ENCODE measurements at regions not wholly inside any gene's neighbourhood (a gene's known extent, or its start where the extent isn't known, plus 50 kb on each side); places are given as distances from the start of the nearest gene placed in this dataset.

GRCh38 chr1:198932351-198932991 lies 293.6 kb downstream of the PTPRC start:
- Mint-ChIP-seq H3K27ac (ENCODE audit: low read depth) (no peak overlapping the region), H3K9me3 (no peaks in the 10 kb centered on the region), H3K36me3 (ENCODE audit: insufficient read depth) (peaks cover 2% of the 10 kb centered on the region), H3K4me1 (peaks cover 17% of the 10 kb centered on the region), H3K4me3 (peak overlapping the region; percentile 29), H3K27me3 (no peaks in the 10 kb centered on the region)
- ATAC-seq (replicated peaks; ENCODE audit: extremely low read depth, poor library complexity, severe bottlenecking), result no peak
- no peak for DNase-seq (ENCODE audit: low spot score in 2 of 2)

GRCh38 chr1:198933515-198934222 lies 294.8 kb downstream of the PTPRC start:
- H3K4me3 Mint-ChIP-seq, result peak overlapping the region; percentile 38
- no peak overlapping the region for H3K27ac Mint-ChIP-seq (ENCODE audit: low read depth)
- H3K4me1 Mint-ChIP-seq, result peaks cover 17% of the 10 kb centered on the region
- peaks cover 2% of the 10 kb centered on the region for H3K36me3 Mint-ChIP-seq (ENCODE audit: insufficient read depth)
- H3K9me3 Mint-ChIP-seq, result no peaks in the 10 kb centered on the region
- DNase-seq (ENCODE audit: low spot score in 2 of 2) (no peak), ATAC-seq (replicated peaks; ENCODE audit: extremely low read depth, poor library complexity, severe bottlenecking) (no peak)
- no peaks in the 10 kb centered on the region for H3K27me3 Mint-ChIP-seq

- H3K36me3 Mint-ChIP-seq (ENCODE audit: insufficient read depth), result peaks cover 2% of the 10 kb centered on the region
Observed at GRCh38 chr1:198934426-198934825, 295.6 kb downstream of the PTPRC start.

DNA sequence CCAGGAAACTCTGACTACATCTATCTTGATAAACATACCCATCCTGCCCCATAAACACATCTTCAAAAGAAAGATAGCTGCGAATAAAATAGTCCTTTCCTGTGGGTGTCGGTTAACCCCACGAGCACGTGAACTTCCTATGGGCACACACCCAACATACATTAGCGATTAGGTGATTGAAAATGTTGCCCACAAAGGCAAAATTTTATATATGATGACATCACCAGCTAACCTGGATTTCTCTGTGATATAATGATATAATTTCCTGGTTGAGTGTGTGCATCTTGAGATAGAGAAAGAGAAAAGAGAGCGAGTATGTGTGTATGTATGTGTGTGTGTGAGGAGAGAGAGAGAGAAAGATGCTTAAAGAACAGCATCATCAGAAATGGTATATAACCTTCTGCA lies 296.1 kb downstream of the PTPRC start:
- H3K36me3 Mint-ChIP-seq (ENCODE audit: insufficient read depth), result peaks cover 2% of the 10 kb centered on the region
- peaks cover 12% of the 10 kb centered on the region for H3K4me1 Mint-ChIP-seq
- H3K4me3 Mint-ChIP-seq, result no peak overlapping the region
- ATAC-seq (replicated peaks; ENCODE audit: extremely low read depth, poor library complexity, severe bottlenecking) (peak; percentile 73), DNase-seq (ENCODE audit: low spot score in 2 of 2) (peak; percentile 28 to 67)
- no peaks in the 10 kb centered on the region for H3K27me3 Mint-ChIP-seq
- no peaks in the 10 kb centered on the region for H3K9me3 Mint-ChIP-seq
- no peak overlapping the region for H3K27ac Mint-ChIP-seq (ENCODE audit: low read depth)

More at GRCh38 chr1:198934426-198934825, 295.6 kb downstream of the PTPRC start:
- peaks cover 17% of the 10 kb centered on the region for H3K4me1 Mint-ChIP-seq
- no peaks in the 10 kb centered on the region for H3K9me3 Mint-ChIP-seq
- H3K4me3 Mint-ChIP-seq, result no peak overlapping the region
- no peaks in the 10 kb centered on the region for H3K27me3 Mint-ChIP-seq
- DNase-seq (ENCODE audit: low spot score in 2 of 2) (no peak), ATAC-seq (replicated peaks; ENCODE audit: extremely low read depth, poor library complexity, severe bottlenecking) (no peak)
- no peak overlapping the region for H3K27ac Mint-ChIP-seq (ENCODE audit: low read depth)

- no peak overlapping the region for H3K4me3 Mint-ChIP-seq
- DNase-seq (ENCODE audit: low spot score in 2 of 2), result no peak
- no peaks in the 10 kb centered on the region for H3K27me3 Mint-ChIP-seq
- no peaks in the 10 kb centered on the region for H3K9me3 Mint-ChIP-seq
- H3K36me3 Mint-ChIP-seq (ENCODE audit: insufficient read depth), result peaks cover 2% of the 10 kb centered on the region
- no peak for ATAC-seq (replicated peaks; ENCODE audit: extremely low read depth, poor library complexity, severe bottlenecking)
- H3K27ac Mint-ChIP-seq (ENCODE audit: low read depth), result no peak overlapping the region
- H3K4me1 Mint-ChIP-seq, result peaks cover 7% of the 10 kb centered on the region
Observed at GRCh38 chr1:198935306-198935921, 296.6 kb downstream of the PTPRC start.

- ATAC-seq (replicated peaks; ENCODE audit: extremely low read depth, poor library complexity, severe bottlenecking), result no peak
- H3K27me3 Mint-ChIP-seq, result no peaks in the 10 kb centered on the region
- peaks cover 2% of the 10 kb centered on the region for H3K36me3 Mint-ChIP-seq (ENCODE audit: insufficient read depth)
- H3K27ac Mint-ChIP-seq (ENCODE audit: low read depth), result peak overlapping the region; percentile 29
- DNase-seq (ENCODE audit: low spot score in 2 of 2), result no peak
- H3K4me1 Mint-ChIP-seq, result peaks cover 7% of the 10 kb centered on the region
- H3K4me3 Mint-ChIP-seq, result no peak overlapping the region
- H3K9me3 Mint-ChIP-seq, result no peaks in the 10 kb centered on the region
Observed at GRCh38 chr1:198936371-198937083, 297.7 kb downstream of the PTPRC start.

GRCh38 chr1:198937231-198938031 lies 298.6 kb downstream of the PTPRC start:
- peak in 1 of 2 donors; percentile 18 for DNase-seq (ENCODE audit: low spot score in 2 of 2)
- peaks cover 7% of the 10 kb centered on the region for H3K4me1 Mint-ChIP-seq
- H3K9me3 Mint-ChIP-seq, result no peaks in the 10 kb centered on the region
- H3K36me3 Mint-ChIP-seq (ENCODE audit: insufficient read depth), result peaks cover 2% of the 10 kb centered on the region
- no peaks in the 10 kb centered on the region for H3K27me3 Mint-ChIP-seq
- no peak overlapping the region for H3K4me3 Mint-ChIP-seq
- H3K27ac Mint-ChIP-seq (ENCODE audit: low read depth), result peak overlapping the region; percentile 29
- peak; percentile 76 for ATAC-seq (replicated peaks; ENCODE audit: extremely low read depth, poor library complexity, severe bottlenecking)

GRCh38 chr1:198939286-198939685 lies 300.4 kb downstream of the PTPRC start:
- no peak for DNase-seq (ENCODE audit: low spot score in 2 of 2)
- peaks cover 7% of the 10 kb centered on the region for H3K4me1 Mint-ChIP-seq
- no peak overlapping the region for H3K4me3 Mint-ChIP-seq
- peaks cover 2% of the 10 kb centered on the region for H3K36me3 Mint-ChIP-seq (ENCODE audit: insufficient read depth)
- no peak for ATAC-seq (replicated peaks; ENCODE audit: extremely low read depth, poor library complexity, severe bottlenecking)
- H3K9me3 Mint-ChIP-seq, result no peaks in the 10 kb centered on the region
- H3K27ac Mint-ChIP-seq (ENCODE audit: low read depth), result no peak overlapping the region
- no peaks in the 10 kb centered on the region for H3K27me3 Mint-ChIP-seq

- H3K4me1 Mint-ChIP-seq, result peaks cover 7% of the 10 kb centered on the region
- no peak for DNase-seq (ENCODE audit: low spot score in 2 of 2)
- no peaks in the 10 kb centered on the region for H3K9me3 Mint-ChIP-seq
- H3K36me3 Mint-ChIP-seq (ENCODE audit: insufficient read depth), result peaks cover 2% of the 10 kb centered on the region
- no peaks in the 10 kb centered on the region for H3K27me3 Mint-ChIP-seq
- no peak for ATAC-seq (replicated peaks; ENCODE audit: extremely low read depth, poor library complexity, severe bottlenecking)
- H3K4me3 Mint-ChIP-seq, result no peak overlapping the region
- H3K27ac Mint-ChIP-seq (ENCODE audit: low read depth), result no peak overlapping the region
Observed at GRCh38 chr1:198939956-198940355, 301.1 kb downstream of the PTPRC start.

DNA sequence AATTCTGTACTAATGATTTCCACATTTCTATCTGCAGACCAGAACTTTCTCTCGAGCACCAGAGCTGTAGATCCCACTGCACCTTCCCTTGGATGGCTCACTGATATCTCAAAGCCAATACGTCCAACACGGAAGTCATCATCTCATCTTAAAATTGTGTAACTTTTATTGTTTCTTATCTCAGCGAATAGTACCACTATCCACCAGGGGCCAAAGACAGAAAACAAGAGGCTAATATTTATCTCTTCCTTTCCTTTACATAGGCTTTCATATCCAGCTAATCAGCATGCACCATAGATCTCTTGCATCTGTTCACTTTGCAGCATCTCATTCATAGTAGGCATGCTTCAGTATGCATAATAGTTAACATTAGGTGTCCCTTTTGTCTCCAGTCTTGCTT lies 303.6 kb downstream of the PTPRC start:
- no peak overlapping the region for H3K4me3 Mint-ChIP-seq
- H3K4me1 Mint-ChIP-seq, result no peaks in the 10 kb centered on the region
- DNase-seq (ENCODE audit: low spot score in 2 of 2) (no peak), ATAC-seq (replicated peaks; ENCODE audit: extremely low read depth, poor library complexity, severe bottlenecking) (no peak)
- H3K36me3 Mint-ChIP-seq (ENCODE audit: insufficient read depth), result no peaks in the 10 kb centered on the region
- H3K27ac Mint-ChIP-seq (ENCODE audit: low read depth), result no peak overlapping the region
- no peaks in the 10 kb centered on the region for H3K27me3 Mint-ChIP-seq
- no peaks in the 10 kb centered on the region for H3K9me3 Mint-ChIP-seq

- H3K4me1 Mint-ChIP-seq, result no peaks in the 10 kb centered on the region
- no peak for ATAC-seq (replicated peaks; ENCODE audit: extremely low read depth, poor library complexity, severe bottlenecking)
- H3K27me3 Mint-ChIP-seq, result no peaks in the 10 kb centered on the region
Observed at GRCh38 chr1:198943484-198944187, 304.8 kb downstream of the PTPRC start.

More at GRCh38 chr1:198943484-198944187, 304.8 kb downstream of the PTPRC start:
- no peaks in the 10 kb centered on the region for H3K36me3 Mint-ChIP-seq (ENCODE audit: insufficient read depth)
- DNase-seq (ENCODE audit: low spot score in 2 of 2), result no peak
- H3K4me3 Mint-ChIP-seq, result no peak overlapping the region
- H3K9me3 Mint-ChIP-seq, result no peaks in the 10 kb centered on the region
- no peak overlapping the region for H3K27ac Mint-ChIP-seq (ENCODE audit: low read depth)
